ENCODE measurements at regions not wholly inside any gene's neighbourhood (a gene's known extent, or its start where the extent isn't known, plus 50 kb on each side); places are given as distances from the start of the nearest gene placed in this dataset.
A peak's percentile ranks its signal among the peaks of the same experiment; 100 is the strongest.

- ATAC-seq = peak; percentile 15
These were observed 60.5 kb upstream of the MEDAG start for GRCh38 chr13:30845297-30846214.

DNA sequence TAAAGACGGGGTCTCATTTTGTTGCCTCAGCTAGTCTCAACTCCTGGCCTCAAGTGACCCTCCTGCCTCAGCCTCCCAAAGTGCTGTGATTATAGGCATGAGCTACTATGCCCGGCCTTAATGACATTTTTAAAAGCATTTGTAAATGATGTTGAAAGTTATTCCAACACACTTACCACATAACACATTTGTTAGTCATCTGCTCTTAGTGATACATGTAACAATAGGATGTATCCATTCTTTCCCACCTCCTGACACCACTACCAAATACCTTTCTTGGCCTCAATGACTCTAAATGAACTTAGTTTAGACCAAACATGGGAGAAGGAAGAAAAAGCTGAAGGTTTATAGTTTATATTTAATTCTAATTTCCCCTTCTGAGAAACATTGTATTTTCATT lies 59.8 kb upstream of the MEDAG start:
- ATAC-seq = no peak

DNA sequence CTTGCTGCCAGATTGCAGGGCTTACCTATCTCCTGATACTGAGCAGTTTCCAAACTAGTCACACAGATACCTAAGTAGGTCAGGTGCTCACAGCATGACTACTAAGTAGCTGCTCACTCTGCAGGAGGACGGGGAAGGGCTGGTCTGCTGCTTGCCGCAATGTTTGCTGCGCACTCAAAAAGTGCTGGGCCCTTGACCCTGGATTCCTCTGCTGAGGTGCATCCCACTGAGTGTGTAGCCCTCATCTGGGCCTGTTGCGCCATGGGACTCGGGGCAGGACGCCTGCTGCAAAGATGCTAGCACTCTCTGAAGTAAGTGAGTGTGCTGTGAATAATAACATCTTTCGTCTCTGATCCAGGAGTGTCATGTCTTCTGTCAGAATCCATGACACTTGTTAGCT lies 59.2 kb upstream of the MEDAG start:
- no peak for ATAC-seq

DNA sequence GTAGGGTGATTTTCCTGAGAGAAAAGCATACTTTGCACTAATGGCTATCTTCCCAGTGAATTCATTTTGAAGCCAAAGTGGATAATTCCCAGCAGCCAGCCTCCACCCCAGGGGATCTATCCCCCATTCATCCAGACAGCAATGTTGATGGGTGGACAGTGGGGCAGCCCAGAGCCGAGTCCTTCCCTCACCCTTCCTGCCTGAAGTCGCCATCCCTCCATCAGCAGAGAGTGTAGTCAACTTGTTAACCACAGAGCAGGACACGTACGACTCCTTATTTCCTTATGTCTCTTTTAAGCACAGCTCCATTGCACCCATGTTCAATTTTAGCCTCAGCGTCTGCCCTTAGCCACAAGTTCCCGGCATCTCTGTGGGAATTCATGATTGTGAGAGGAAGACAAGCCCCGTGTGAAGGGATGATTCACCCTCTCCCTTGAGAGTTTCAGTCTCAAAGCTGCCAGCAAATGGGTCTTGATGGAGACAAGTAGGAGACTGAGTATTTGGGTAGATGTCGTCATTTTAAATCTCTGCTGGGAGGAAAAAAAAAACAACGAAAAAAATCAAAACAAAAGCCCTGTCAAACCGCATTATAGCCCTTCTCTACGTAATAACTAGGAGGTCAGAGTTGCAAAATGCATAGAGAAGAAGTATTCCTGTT lies 58.3 kb upstream of the MEDAG start:
- peak; percentile 39 for ATAC-seq

GRCh38 chr13:30848332-30849027 lies 57.6 kb upstream of the MEDAG start:
- no peak for ATAC-seq

GRCh38 chr13:30849611-30850010 lies 56.5 kb upstream of the MEDAG start:
- ATAC-seq = no peak

- ATAC-seq = no peak
These were observed 55.7 kb upstream of the MEDAG start for GRCh38 chr13:30850204-30850866.

DNA sequence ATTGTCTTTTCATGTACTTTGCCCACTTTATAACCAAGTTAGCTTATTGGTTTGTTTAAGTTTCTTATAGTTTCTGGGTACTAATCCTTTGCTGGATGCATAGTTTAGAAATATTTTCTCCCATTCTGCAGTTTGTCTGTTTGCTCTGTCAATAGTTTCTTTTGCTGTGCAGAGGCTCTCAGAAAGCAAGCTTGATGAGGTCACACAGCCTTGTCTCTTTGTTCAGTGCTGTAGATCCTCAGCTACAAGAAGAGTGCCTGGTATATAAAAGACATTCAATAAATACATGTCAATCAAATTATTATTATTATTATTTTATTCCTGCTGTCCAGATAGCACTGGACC lies 55.2 kb upstream of the MEDAG start:
- no peak for ATAC-seq

GRCh38 chr13:30851697-30852096 lies 54.4 kb upstream of the MEDAG start:
- no peak for ATAC-seq

DNA sequence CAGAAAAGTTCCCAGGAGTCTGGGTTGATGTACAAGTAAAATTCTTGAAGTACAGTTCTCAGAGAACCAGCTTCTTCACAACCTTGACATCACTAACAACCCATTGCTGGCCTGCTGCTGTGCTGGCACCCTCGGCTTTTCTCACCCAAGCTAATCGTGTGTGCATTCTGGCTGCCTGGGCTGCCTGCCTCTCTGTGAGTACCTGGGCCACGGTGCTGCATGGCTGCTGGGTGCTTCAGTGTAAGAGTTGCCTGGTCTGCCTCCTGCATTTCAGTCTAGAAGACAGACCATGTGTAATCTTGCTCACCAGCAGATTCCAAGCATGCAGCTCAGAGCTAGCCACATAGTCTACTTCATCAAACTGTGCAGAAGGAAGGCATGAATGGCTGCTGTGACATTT lies 50.5 kb upstream of the MEDAG start:
- no peak for ATAC-seq

DNA sequence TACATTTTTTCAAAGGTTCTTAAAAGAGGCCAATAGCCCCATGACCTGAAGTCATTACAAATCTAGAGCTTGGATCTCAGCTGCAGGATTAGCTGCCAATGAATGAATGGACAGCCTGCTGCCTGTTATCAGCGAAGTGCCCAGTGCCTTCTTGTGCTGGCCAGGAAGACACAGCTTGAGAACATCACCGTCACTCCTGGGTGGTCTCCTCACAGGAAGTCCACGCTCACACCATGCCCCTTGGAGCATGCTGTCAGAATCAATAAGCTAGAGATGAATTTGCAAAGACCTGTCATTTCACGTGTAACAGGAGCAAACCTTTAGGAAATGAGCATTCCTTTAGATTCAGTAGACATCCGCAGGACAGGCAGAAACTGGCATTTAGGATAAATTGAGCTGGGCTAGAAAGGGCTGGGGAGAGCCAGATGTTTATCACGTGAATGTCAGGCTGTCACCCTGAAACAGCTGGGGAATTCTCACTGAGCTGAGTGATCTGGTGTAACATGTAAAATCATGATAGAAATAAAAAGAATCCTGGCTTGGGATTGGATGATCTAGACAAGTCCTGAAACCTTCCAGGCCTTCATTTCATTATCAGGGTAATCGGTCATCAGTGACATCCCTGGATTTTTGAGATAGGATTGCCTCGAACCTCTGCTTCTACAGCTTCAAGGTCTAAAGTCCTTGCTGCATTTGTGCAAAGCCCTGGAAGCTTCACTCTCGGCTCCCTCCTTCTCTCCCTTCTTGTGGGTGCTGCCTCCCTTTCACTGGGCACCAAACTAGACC lies 49.9 kb upstream of the MEDAG start:
- ATAC-seq = no peak

Measured in esophagus mucosa (tissue), 1 donor.